ENCODE measurements at regions not wholly inside any gene's neighbourhood (a gene's known extent, or its start where the extent isn't known, plus 50 kb on each side); places are given as distances from the start of the nearest gene placed in this dataset.

- TF ChIP-seq MAX (IDR thresholded peaks at IDR 0.05; ENCODE audit: low read depth) (no peak), NRF1 (IDR thresholded peaks at IDR 0.05; ENCODE audit: low read depth, low read length) (no peak), GABPA (IDR thresholded peaks at IDR 0.05; ENCODE audit: low read depth) (no peak), CTCF (IDR thresholded peaks at IDR 0.05) (no peak), RAD21 (IDR thresholded peaks at IDR 0.05; ENCODE audit: low read length) (no peak), FOXM1 (IDR thresholded peaks at IDR 0.05; ENCODE audit: low read depth) (no peak), USF2 (IDR thresholded peaks at IDR 0.05; ENCODE audit: borderline replicate concordance, low read depth, low read length) (no peak), EZH2phosphoT487 (IDR thresholded peaks at IDR 0.05; ENCODE audit: borderline replicate concordance, low read depth) (no peak), ZBTB33 (IDR thresholded peaks at IDR 0.05; ENCODE audit: borderline replicate concordance, low read depth) (no peak), TAF1 (IDR thresholded peaks at IDR 0.05; ENCODE audit: borderline replicate concordance, low read depth, low read length) (no peak), POLR2AphosphoS5 (IDR thresholded peaks at IDR 0.05; ENCODE audit: low read depth, low read length) (no peak)
These were observed 113.5 kb upstream of the ARHGAP5 start for GRCh38 chr14:31963587-31963986.
